A549 (cell line): ENCODE measurements at regions not wholly inside any gene's neighbourhood (a gene's known extent, or its start where the extent isn't known, plus 50 kb on each side); places are given as distances from the start of the nearest gene placed in this dataset.

Source experiments
- ATAC-seq, 2 experiments: fragments of 200-7000 bp in 1 of 2; fragments of >200 bp in 1 of 2; cut with Nextera tagmentation in 1 of 2; cut with Tn5 transposase in 1 of 2; 3 replicates each; pipeline versions ENCODE4 v1.8.0 to v1.9.1; 2018 to 2020; ENCODE audit warnings: mild to moderate bottlenecking in 1 of 2, moderate library complexity in 1 of 2
- CTCF ChIA-PET: fragments of 300-600 bp; sonication (Branson Sonifier 250); formaldehyde crosslinking; extraction: SDS; loops from one replicate; lab custom pipeline; 2021; ENCODE audit warnings: antibody characterized with exemption, inconsistent platforms; lab: Yijun Ruan, JAX
- POLR2A ChIA-PET: fragments of 350-600 bp; formaldehyde crosslinking; extraction: SDS; loops from one replicate; lab custom pipeline; 2021; ENCODE audit warnings: antibody characterized with exemption, inconsistent platforms; lab: Yijun Ruan, JAX
- DNase-seq, 2 experiments: peaks; one replicate each; pipeline versions ENCODE4 v3.0.0 to v3.0.0-alpha.2; 2011 to 2016; ENCODE audit warnings: low read depth in 1 of 2, low spot score in 1 of 2
- FAIRE-seq: peaks from 2 replicates; lab custom pipeline; 2011; peaks lifted over from hg19 to GRCh38; lab: Jason Lieb, UNC
- H3K27ac ChIP-seq, 2 experiments: fragments of >200 bp; sonication (Bioruptor Twin); formaldehyde crosslinking; 3 replicates each; pipeline ENCODE4 v1.5.1; 2016 to 2017
- H3K4me1 ChIP-seq: fragments of >200 bp; sonication (Bioruptor Twin); formaldehyde crosslinking; 3 replicates; pipeline ENCODE4 v1.6.1; 2016
- H3K4me2 ChIP-seq: fragments of >200 bp; sonication (Bioruptor Twin); formaldehyde crosslinking; 3 replicates; pipeline ENCODE4 v1.6.1; 2016
- H3K4me3 ChIP-seq: fragments of >200 bp; sonication (Bioruptor Twin); formaldehyde crosslinking; 3 replicates; pipeline ENCODE4 v1.5.1; 2016
- H3K9me3 ChIP-seq: fragments of >200 bp; sonication (Bioruptor Twin); formaldehyde crosslinking; 3 replicates; pipeline ENCODE4 v1.6.1; 2016
- BCL3 ChIP-seq: fragments of >200 bp; sonication (Bioruptor Twin); formaldehyde crosslinking; IDR thresholded peaks from 3 replicates; pipeline ENCODE4 v1.6.1; 2016
- CBX2 ChIP-seq: fragments of 200-600 bp; sonication (generic); IDR thresholded peaks from 2 replicates; pipeline ENCODE4 v1.6.1; 2016; ENCODE audit warnings: low read depth, mild to moderate bottlenecking, borderline replicate concordance
- CHD4 ChIP-seq: fragments of 200-600 bp; sonication (generic); IDR thresholded peaks from 2 replicates; pipeline ENCODE4 v1.6.1; 2016; ENCODE audit warnings: antibody characterized with exemption, mild to moderate bottlenecking, borderline replicate concordance
- CTCF ChIP-seq: fragments of >200 bp; sonication (Bioruptor Twin); formaldehyde crosslinking; IDR thresholded peaks from 3 replicates; pipeline ENCODE4 v1.5.1; 2016
- E2F6 ChIP-seq: IDR thresholded peaks from 2 replicates; pipeline ENCODE4 v1.6.1; 2012; ENCODE audit warnings: low read depth, borderline replicate concordance
- ESRRA ChIP-seq: fragments of 150-350 bp; IDR thresholded peaks from 2 replicates; pipeline ENCODE4 v1.6.1; 2014; ENCODE audit warnings: mild to moderate bottlenecking, low read length, borderline replicate concordance
- FOXS1 ChIP-seq: fragments of 250-450 bp; sonication (Bioruptor Pico); IDR thresholded peaks from 2 replicates; pipeline ENCODE4 v1.5.0; 2020; ENCODE audit warnings: mild to moderate bottlenecking, moderate library complexity
- HOXB5 ChIP-seq: fragments of 250-450 bp; sonication (Bioruptor Pico); IDR thresholded peaks from 2 replicates; pipeline ENCODE4 v1.5.0; 2020; ENCODE audit warnings: mild to moderate bottlenecking, moderate library complexity
- KDM1A ChIP-seq: fragments of 200-600 bp; sonication (generic); IDR thresholded peaks from 2 replicates; pipeline ENCODE4 v1.6.1; 2016; ENCODE audit warnings: low read depth, mild to moderate bottlenecking
- KDM5A ChIP-seq: fragments of 200-600 bp; sonication (generic); IDR thresholded peaks from 2 replicates; pipeline ENCODE4 v1.6.1; 2016; ENCODE audit warnings: antibody characterized with exemption, mild to moderate bottlenecking
- MYC ChIP-seq: IDR thresholded peaks from 2 replicates; pipeline ENCODE4 v1.6.1; 2012; ENCODE audit warnings: mild to moderate bottlenecking, inconsistent platforms, low read length, improper control_type of control experiment, borderline replicate concordance
- NFE2L2 ChIP-seq: fragments of 150-350 bp; conservative IDR thresholded peaks from 2 replicates; pipeline ENCODE4 v1.6.1; 2014; ENCODE audit warnings: low read length
- PHF8 ChIP-seq: fragments of 200-600 bp; sonication (generic); IDR thresholded peaks from 2 replicates; pipeline ENCODE4 v1.6.1; 2016; ENCODE audit warnings: low read depth, mild to moderate bottlenecking, antibody characterized with exemption, moderate library complexity, borderline replicate concordance
- POLR2A ChIP-seq: IDR thresholded peaks from 2 replicates; pipeline ENCODE4 v1.6.1; 2012; ENCODE audit warnings: mild to moderate bottlenecking, low read length
- REST ChIP-seq: fragments of 200-600 bp; sonication (generic); IDR thresholded peaks from 2 replicates; pipeline ENCODE4 v1.6.1; 2016; ENCODE audit warnings: antibody characterized with exemption, mild to moderate bottlenecking, moderate library complexity
- RFX5 ChIP-seq: fragments of 450-650 bp; IDR thresholded peaks from 2 replicates; pipeline ENCODE4 v1.7.1; 2014; ENCODE audit warnings: antibody characterized with exemption, mild to moderate bottlenecking, moderate library complexity
- SMC3 ChIP-seq: fragments of >200 bp; sonication (Bioruptor Twin); formaldehyde crosslinking; IDR thresholded peaks from 3 replicates; pipeline ENCODE4 v1.6.1; 2018; ENCODE audit warnings: inconsistent platforms
- ZC3H11A ChIP-seq: fragments of 450-650 bp; IDR thresholded peaks from 2 replicates; pipeline ENCODE4 v1.6.1; 2014; ENCODE audit warnings: antibody characterized with exemption, mild to moderate bottlenecking
- ZNF302 ChIP-seq: fragments of 250-450 bp; sonication (Bioruptor Pico); IDR thresholded peaks from 2 replicates; pipeline ENCODE4 v1.9.0; 2021; ENCODE audit warnings: inconsistent platforms, mild to moderate bottlenecking, moderate library complexity
- WGBS: methylation state at CpG from one replicate; pipeline ENCODE4 v1.1.6; 2017; ENCODE audit errors: missing lambda C conversion rate; 5-methylcytosine and 5-hydroxymethylcytosine counted together

- CTCF ChIA-PET: no interaction called here
- no peak for ATAC-seq
- POLR2A ChIA-PET: no interaction called here
Observed at GRCh38 chr16:52247737-52248136, 299.2 kb downstream of the TOX3 start.

GRCh38 chr16:52238710-52239109, 308.2 kb downstream of the TOX3 start:
- POLR2A ChIA-PET: no interaction called here
- WGBS: 51% methylated on average over 2 of the region's 2 CpGs
- CTCF ChIA-PET: interaction anchor here (0.7 kb wide), 1 partner anchor 58 kb away, joined by 4 read pairs; no protein-coding TSS in a partner anchor
- ATAC-seq (no peak), FAIRE-seq (no peak), DNase-seq (no peak)
- no peak overlapping the region for H3K27ac ChIP-seq
- no peak overlapping the region for H3K4me2 ChIP-seq
- no peak for TF ChIP-seq RFX5
- TF ChIP-seq HOXB5 (CRISPR knock-in tag): no peak
- TF ChIP-seq FOXS1: no peak
- TF ChIP-seq PHF8: no peak
- TF ChIP-seq SMC3: no peak
- no peak for TF ChIP-seq CBX2
- no peak for TF ChIP-seq KDM1A
- no peak for TF ChIP-seq POLR2A
- TF ChIP-seq BCL3: no peak
- TF ChIP-seq ESRRA: no peak
- TF ChIP-seq KDM5A: no peak
- no peaks in the 10 kb centered on the region for H3K9me3 ChIP-seq
- H3K4me1 ChIP-seq: no peaks in the 10 kb centered on the region
- H3K4me3 ChIP-seq: no peak overlapping the region

More at GRCh38 chr16:52247737-52248136, 299.2 kb downstream of the TOX3 start:
- Histone ChIP-seq H3K4me1 (no peaks in the 10 kb centered on the region), H3K4me2 (no peak overlapping the region), H3K9me3 (no peaks in the 10 kb centered on the region), H3K27ac (no peak overlapping the region), H3K4me3 (no peak overlapping the region)
- TF ChIP-seq MYC: no peak
- no peak for TF ChIP-seq CTCF
- TF ChIP-seq CHD4: no peak
- no peak for TF ChIP-seq SMC3
- no peak for TF ChIP-seq NFE2L2
- TF ChIP-seq ZC3H11A: no peak
- TF ChIP-seq ZNF302 (CRISPR knock-in tag): no peak
- TF ChIP-seq BCL3: no peak
- TF ChIP-seq REST: no peak
- no peak for TF ChIP-seq E2F6
- WGBS: 7% methylated on average over 3 of the region's 3 CpGs
- DNase-seq (no peak), FAIRE-seq (no peak)
